Medulla oblongata (tissue), 1 donor: ENCODE measurements at regions not wholly inside any gene's neighbourhood (a gene's known extent, or its start where the extent isn't known, plus 50 kb on each side); places are given as distances from the start of the nearest gene placed in this dataset.

ENCODE experiments used
- DNase-seq: peaks from one replicate; pipeline ENCODE4 v3.0.0-alpha.2; 2015; ENCODE audit errors: extremely low spot score

DNA sequence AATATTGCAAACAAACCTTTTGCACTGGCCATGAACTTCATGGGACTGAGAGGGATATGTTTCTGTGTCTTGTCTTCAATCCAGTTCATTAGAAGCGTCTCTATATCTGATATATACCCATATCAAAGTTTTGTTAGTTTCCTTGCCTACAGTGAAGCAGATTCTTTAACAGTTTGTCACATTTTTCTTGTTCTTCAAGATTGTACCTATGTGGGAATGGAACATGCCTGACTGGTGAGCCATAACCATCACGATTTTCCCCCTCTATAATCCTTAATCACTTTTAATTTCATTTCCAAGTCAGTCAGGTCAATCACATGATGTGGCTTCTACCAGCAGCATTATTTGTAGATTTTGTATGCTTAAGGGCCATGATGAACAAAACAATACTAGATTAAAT lies 197.1 kb upstream of the PDE5A start:
- no peak for DNase-seq

DNA sequence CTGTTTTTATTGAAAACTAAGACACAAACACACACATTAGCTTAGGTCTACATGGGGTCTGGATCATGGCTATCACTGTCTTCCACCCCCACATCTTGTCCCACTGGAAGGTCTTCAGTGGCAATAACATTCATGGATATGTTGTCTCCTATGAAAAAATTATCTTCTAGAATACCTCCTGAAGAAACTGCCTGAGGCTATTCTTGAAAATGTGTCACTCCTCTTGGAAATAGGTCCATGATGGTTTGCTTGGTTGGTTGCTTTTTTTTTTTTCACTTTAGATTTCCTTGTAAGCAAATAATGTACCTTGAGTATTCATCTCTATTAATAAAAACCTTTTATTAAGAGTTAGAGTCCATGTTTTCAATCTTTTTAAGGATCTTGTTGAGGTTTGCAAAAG lies 195.3 kb upstream of the PDE5A start:
- DNase-seq = no peak

DNA sequence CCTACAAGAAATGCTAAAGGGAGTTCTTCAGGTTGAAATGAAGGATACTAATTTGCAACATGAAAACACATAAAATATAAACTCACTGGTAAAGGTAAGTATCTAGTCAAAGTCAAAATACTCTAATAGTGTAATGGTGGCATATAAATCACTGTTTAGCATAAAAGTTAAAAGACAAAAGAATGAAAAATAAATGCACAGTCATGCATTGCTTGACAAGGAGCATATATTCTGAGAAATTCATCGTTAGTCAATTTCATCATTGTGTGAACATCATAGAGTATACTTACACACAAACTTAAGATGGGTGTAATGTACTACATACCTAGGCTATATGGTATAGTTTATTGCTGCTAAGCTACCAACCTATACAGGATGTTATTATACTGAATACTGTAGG lies 194.4 kb upstream of the PDE5A start:
- no peak for DNase-seq

DNA sequence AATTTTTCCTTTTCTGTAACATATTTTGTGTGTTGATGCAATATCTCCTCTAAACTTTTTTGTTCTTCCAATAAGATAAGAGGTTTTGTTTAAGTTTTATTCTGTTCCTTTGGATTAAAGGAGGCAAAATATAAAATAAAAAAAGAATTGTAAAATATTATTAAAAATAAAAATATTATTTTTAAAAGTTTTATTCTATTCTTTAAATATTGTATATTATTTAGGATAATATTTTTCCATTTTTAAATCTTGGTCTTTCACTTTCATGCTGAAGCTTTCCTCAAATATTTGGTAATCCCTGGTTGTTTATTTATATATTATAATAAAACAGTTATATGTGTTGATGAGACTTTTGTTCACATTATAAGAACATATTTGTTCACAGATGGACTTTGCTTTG lies 187.9 kb upstream of the PDE5A start:
- no peak for DNase-seq

DNA sequence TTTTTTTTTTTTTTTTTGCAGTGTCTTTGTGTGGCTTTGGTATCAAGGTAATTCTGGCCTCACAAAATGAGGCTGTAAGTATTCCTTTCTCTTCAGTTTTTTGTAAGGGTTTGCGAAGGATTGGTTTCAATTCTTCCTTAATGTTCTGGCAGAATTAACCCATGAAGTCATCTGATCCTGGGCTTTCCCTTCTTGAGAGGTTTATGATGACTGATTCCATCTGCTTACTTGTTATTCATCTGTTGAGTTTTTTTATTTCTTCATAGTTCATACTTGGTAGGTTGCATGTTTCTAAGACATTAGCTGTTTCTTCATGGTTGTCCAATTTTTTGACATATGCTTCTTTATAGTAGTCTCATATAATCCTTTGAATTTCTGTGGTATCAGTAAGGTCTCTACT lies 181.4 kb upstream of the PDE5A start:
- no peak for DNase-seq

DNA sequence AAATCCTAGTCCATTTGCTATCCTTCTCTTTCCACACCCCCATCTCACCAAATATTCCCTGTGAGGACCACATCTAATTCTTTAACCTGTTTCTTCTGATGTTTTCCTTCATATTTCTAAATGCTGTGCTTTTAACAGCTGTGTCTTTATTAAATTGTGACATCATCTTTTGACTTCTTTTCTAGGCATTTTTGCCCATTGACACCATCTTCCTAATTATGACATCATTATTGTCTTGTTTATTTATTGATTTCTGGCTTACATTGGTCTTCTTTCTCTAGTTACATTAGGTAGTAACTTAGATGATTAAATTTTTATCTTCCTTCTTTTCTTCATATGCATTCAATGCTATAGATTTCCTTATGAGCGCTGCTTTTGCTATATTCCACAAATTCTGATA lies 175.8 kb upstream of the PDE5A start:
- no peak for DNase-seq

DNA sequence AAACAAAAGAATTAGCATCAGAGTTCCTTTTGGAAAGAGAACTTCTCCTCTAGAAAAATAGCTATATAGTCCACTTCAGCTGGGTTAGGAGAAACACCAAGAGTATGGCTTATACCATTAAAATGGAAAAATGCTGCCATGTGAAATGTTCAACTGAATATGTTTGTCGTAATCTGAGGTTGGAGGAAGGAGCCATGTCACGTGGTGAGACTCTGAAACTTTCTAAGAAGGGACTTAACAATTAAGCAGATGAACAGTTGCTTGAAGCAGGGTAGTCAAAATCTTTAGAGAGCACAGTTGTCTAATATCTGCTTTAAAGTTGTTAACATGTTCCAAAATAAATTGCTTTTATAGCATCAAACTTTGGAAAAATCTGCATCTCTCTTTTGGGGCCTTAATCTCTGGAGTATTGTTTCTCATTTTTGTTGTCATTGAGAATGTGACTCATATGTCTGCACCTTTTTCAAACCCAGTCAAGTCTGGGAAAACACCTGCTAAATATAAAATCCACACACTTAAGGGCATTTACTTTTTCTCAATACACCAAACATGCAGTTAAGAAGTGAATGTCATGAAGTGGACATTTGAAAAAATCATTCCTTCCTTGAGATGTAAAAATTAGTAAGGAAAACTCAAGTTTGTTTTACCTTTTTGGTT lies 168.8 kb upstream of the PDE5A start:
- no peak for DNase-seq

DNA sequence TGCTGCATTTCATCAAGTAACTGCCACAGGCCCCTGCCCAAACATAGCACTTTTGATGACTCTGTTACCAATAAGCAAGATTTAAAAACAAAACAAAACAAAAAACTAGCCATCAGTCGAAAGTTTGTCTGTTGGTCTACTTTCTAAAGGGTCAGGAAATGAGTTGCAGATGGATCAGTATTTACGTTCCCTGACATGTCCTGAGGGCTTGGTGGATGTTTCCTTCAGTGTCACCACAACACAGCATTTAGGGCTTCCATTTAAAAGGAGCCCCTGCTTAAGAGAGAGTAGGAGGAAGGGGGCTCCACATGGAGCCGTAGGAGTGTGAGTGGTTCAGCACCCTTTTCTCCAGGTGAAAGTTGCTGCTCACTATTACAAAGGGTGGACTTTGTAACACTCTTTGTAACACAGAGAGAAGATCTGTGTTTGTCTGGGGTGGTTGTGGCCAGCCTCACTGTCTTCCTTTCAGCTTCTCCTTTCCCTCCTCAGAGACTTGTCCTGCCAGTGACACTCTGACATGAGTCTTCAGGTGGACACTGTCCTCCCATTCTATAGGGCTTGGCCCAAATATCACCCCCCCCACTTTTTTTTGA lies 167.5 kb upstream of the PDE5A start:
- DNase-seq = no peak

DNA sequence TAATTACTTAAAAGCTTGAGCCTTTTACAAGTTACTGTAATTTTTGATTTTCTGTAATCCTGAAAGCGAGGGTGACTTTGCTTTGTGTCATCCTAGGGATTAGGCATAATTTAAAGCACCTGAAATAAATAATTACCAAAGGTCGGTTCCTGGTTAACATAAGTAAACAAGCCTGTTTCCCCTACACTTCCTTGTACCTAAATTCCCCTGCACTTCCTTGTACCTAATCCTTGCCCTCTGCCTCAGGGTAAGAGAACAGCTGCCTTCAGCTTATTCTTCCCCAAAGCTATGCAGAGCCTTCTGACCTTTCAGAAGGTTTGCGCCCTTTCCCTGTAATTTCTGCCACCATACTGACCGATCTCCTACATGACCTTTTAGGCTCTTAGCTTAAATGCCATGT lies 166.1 kb upstream of the PDE5A start:
- no peak for DNase-seq

DNA sequence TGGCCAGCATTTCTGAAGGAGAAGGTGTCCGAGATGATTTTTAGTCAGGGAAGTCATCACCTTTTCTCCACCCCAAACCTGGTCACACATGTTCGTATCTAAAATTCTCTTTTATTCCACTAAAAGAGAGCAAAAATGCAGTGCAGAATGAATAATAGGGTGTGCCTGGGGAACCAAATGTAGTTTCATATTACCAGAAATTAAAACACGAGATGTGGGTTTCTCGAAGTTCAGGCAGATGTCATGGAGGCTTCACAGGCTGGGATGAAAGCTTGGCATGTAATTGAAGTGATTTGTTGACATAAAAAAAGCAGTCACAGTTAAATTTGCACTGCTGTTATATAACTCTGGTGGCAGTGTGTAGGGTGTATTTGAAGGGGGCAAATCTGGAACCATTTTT lies 165.5 kb upstream of the PDE5A start:
- DNase-seq = no peak

DNA sequence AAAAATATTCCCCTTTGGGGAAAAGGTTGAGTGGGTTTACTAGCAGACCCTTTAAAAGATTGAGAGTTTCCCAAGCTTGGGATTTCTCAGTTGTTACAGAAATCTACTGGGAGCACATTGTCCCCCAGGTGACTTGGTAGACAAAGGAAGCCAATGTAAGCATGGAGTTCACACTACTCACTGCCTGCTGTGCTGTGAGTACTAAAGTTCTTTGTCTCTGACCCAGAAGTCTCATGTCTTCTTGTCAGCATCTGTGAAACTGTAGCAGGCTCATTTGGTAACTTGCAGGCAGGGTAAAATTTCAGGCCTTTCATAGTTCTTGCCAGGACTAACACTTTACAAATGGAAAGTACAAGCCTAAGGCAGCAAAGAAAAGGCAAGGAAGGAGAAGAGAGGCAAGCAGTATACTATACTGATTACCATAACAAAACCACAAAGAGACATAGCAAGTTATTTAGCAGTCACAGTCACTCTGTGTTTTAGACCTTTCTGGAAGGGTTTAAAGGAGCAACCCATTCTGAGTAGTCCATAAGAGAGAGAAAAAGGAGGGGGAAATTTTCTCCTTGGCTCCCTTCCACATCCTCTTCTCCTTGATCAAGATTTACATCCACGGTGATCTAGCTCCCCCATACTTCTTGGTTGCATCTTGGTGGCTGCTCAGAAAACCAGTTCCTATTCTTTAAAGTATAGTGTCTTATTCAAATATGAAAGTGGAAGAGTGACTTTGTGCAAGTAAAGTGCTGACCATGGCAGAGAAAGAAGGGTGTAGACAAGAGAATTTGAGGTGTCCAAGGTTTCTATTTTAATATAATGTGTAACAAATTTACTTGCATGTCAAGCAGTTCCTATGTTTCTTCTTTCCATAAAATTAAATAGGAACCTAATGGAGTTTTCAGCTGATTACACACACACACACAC lies 160.0 kb upstream of the PDE5A start:
- DNase-seq = no peak

DNA sequence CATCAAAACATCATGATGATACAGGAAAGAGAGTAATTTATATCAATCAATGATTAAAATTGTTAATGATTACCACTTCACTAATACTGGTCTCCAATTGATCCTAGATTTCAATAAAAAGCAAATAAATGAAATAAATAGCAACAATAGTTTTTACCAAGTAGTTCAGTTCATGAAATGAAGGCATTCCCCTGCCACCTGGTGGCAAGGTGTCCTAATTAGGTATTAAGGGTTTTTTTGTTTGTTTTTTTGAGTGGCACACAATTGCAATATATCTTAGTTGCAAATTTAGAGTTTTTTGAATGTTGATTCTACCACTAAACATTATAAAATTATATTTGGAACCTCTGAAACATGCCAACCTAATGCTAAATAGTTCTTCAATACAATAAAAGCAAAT lies 157.4 kb upstream of the PDE5A start:
- DNase-seq = no peak

DNA sequence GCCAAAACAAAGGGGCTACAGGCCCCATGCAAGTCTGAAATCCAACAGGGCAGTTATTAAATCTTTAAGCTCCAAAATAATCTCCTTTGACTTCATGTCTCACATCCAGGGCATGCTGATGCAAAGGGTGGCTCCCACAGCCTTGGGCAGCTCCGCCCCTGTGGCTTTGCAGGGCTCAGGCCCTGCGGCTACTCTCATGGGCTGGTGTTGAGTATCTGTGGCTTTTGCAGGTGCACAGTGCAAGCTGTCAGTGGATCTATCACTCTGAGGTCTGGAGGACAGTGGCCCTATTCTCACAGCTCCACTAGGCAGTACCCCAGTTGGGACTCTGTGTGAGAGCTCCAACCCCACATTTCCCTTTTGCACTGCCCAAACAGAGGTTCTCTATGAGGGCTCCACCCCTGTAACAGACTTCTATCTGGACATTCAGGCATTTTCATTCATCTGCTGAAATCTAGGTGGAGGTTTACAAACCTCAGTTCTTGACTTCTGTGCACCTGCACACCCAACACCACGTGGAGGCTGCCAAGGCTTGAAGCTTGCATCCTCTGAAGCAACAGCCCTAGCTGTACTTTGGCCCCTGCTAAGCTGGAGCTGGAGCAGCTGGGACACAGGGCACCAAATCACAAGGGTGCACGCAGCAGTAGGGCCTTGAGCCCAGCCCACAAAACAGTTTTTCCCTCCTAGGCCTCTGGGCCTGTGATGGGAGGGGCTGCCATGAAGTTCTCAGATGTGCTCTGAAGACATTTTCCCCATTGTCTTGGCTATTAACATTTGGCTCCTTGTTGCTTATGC lies 154.8 kb upstream of the PDE5A start:
- no peak for DNase-seq

DNA sequence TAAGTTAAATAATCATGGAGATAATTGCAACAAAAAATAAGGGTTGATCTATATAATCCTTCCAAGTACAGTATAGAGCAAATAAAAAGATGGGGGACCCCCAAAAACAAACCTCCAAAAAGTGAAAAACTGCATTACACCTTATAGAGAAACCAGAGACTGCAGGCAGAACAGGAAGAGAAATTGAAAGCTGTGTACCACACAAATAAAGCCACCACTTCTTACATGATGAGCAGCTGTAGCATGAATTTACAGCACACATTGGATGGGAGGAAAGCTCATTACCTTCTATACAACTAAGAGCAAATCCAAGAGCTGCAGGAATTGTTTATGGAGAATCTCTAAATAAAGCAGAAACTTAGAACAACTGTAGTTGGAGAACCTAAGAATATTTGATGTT lies 152.4 kb upstream of the PDE5A start:
- no peak for DNase-seq

DNA sequence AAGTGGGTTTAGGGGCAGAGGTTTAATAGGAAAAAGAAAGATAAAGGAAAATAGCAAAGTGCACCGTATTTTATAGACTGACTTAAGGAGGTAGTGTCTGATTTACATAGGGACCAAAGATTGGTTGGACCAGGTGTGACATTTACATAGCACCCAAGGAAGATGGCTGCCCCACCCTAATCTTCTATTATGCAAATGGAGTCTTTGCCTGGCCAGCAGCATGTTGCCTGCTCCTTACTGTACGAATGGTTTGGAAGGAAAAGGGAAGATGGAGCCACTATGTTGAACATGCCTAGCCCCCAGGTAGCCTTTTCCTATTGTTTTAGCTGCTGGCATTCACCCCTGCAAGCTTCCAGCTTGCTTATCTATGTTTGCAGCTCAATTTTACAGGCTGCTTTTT lies 146.2 kb upstream of the PDE5A start:
- no peak for DNase-seq

DNA sequence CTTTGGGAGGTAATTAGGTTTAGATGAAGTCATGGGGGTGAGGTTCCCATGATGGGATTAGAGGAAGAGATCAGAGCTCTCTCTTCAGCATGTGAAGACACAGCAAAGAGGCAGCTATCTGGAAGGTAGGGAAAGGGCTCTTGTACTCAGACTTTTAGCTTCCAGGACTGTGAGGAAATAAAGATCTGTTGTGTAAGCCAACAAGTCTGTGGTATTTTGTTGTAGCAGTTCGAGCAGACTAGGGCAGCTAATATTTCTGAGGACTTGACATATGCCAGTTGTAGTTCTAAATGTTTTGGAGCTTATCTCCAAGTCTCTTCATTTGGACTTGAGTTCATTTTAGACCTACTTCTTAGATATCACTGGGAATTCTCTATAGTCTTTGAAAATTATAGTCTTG lies 137.3 kb upstream of the PDE5A start:
- DNase-seq = no peak

DNA sequence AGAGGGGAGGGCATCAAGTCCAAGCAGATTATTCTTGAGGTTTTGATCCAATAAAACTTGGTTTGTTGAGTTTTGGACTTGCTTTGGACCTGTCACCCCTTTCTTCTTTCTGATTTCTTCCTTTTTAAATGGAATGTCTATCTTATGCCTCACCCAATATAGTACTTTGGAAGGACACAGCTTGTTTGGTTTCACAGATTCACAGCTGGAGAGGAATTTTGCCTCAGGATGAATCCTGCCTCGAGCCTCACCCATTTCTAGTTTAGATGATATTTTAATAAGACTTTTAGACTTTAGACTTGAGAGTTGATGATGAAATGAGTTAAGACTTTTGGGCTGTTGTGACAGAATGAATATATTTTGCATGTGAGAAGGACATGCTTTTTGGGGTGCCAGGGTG lies 136.9 kb upstream of the PDE5A start:
- DNase-seq = no peak

DNA sequence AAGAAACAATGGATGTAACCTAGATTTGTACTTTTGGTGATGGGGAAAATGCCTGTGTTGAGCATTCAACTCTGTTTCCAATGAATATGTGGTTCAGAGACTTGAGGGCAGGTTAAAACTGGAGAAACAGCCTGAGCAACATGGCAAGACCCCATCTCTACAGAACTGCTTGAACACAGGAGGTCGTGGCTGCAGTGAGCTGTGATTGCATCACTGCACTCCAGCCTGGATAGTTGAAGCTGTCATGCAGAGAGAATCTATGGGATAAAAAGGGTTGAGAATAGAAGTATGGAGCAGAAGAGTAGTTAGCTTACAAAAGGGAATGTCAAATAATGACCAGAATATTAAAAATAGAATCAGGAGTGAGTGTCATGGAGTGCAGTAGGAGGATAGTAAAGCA lies 134.8 kb upstream of the PDE5A start:
- DNase-seq = no peak

DNA sequence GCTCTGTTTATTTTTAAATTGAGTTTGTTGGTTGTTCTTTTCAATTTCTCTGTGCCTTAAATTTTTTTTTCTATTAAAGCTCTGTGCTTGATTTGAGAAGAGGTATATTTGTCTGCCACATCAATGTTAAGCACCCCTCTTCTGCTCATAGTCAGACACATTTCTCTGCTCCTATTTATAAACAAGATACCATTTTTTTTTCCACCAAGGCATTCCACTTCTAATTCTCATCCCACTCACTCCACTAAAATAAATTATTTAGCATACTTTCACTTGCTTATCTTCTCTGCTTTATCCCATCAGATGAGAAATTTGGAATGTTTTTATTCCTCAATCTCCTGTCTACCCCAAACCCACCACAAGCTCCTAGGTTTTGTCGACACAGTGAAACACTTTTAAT lies 127.0 kb upstream of the PDE5A start:
- DNase-seq = no peak

DNA sequence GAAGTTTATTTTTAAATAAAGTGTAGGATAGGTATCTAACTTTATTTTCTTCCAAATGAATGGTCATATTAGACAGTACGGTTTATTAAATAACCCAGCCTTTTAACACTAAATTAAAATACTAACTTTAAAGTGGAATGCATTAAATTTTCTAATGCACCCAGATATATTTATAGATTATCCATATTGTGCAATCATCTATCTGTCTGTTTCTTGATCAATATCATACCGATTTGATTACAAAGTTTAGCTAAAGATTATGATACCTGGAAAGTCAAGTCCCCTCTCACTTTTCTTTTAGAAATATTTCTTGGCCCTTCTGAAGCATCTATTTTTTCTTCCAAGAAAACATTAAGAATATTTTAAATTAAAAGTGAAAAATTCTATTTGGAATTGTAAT lies 124.3 kb upstream of the PDE5A start:
- DNase-seq = no peak

DNA sequence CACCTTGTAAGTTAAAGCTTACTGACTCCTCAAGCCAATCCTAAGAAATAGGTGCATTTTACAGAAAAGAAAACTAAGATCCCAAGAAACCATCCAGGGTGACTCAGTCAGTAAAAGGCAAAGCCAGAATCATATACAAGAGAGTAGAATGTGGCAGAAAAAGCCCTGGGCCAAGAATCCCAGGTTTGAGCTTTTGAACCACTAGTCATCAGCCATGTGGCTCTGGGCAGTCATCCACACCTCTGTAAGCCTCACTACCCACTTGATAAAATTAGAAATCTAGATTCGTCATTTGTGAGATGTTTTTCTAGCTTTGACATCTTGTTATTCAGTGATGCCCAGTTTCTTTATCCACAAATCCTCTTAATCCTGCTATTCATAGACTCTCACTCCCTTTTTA lies 122.2 kb upstream of the PDE5A start:
- no peak for DNase-seq

DNA sequence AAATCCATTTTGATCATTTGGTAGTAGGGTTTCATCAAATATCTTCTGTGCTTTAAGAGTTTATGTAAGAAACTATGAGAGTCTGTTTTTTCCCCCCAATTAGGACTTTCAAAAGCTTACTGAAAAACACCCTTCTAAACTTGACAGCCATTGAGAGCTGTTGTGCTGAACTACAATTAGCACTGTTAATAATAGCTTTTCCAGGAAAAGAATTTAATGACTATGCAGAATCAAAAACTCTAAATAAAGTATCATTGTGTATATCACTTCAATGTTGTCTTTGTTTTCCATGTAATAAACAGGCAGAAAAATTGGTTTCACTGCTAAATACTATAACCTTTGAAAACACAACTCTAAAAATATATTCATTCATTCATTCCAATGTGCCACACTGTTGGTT lies 121.4 kb upstream of the PDE5A start:
- DNase-seq = no peak
